B cell (primary cell): ENCODE measurements at regions not wholly inside any gene's neighbourhood (a gene's known extent, or its start where the extent isn't known, plus 50 kb on each side); places are given as distances from the start of the nearest gene placed in this dataset.

ENCODE experiments used
- ATAC-seq: fragments of 200-7000 bp; cut with Tn5 transposase; one replicate; pipeline ENCODE4 v1.10.0; 2021; ENCODE audit warnings: low read depth, mild to moderate bottlenecking, moderate number of reproducible peaks, moderate library complexity
- CTCF ChIA-PET: fragments of 350-600 bp; sonication (Branson Sonifier 250); formaldehyde crosslinking; loops from one replicate; lab custom pipeline; 2021; ENCODE audit warnings: antibody characterized with exemption, inconsistent platforms; lab: Charles Lee
- POLR2A ChIA-PET: fragments of 350-600 bp; sonication (Branson Sonifier 250); formaldehyde crosslinking; loops from one replicate; lab custom pipeline; 2021; ENCODE audit warnings: antibody characterized with exemption; lab: Charles Lee
- DNase-seq: peaks from one replicate; pipeline ENCODE4 v3.0.0; 2013
- H2AFZ ChIP-seq: 2 replicates; pipeline ENCODE4 v1.6.1; 2012; ENCODE audit warnings: mild to moderate bottlenecking, low read depth, low read length; ENCODE audit not compliant: insufficient read depth, poor library complexity, severe bottlenecking
- H3K27ac ChIP-seq, 2 donors: 1 replicate in 1 of 2; 2 replicates in 1 of 2; pipeline ENCODE4 v1.5.1; 2012 to 2013; ENCODE audit warnings: low read length in 2 of 2, mild to moderate bottlenecking in 2 of 2, moderate library complexity in 1 of 2
- H3K27me3 ChIP-seq, 4 experiments: fragments of 200-600 bp in 1 of 4; sonication (generic) in 1 of 4; replicated peaks in 1 of 4; 1 replicate in 2 of 4; 2 replicates in 2 of 4; pipeline versions ENCODE4 v1.6.1 to v1.7.0; 2013 to 2016; ENCODE audit warnings: low read length in 3 of 4, mild to moderate bottlenecking in 2 of 4, mixed read lengths in 1 of 4, moderate library complexity in 1 of 4; ENCODE audit not compliant: insufficient read depth in 4 of 4, control insufficient read depth in 3 of 4; ENCODE audit errors: control extremely low read depth in 1 of 4
- H3K36me3 ChIP-seq, 2 experiments: replicated peaks in 1 of 2; 1 replicate in 1 of 2; 2 replicates in 1 of 2; pipeline versions ENCODE4 v1.6.1 to v1.7.1; 2013; ENCODE audit warnings: low read length in 1 of 2; ENCODE audit not compliant: insufficient read depth in 2 of 2, control insufficient read depth in 1 of 2; ENCODE audit errors: control extremely low read depth in 1 of 2, extremely low read depth in 1 of 2
- H3K4me1 ChIP-seq, 2 donors: fragments of 200-600 bp in 1 of 2; sonication (generic) in 1 of 2; 1 replicate in 1 of 2; 2 replicates in 1 of 2; pipeline versions ENCODE4 v1.5.1 to v1.6.1; 2013 to 2017; ENCODE audit warnings: low read length in 2 of 2; ENCODE audit not compliant: control insufficient read depth in 2 of 2, insufficient read depth in 2 of 2
- H3K4me2 ChIP-seq: replicated peaks from 2 replicates; pipeline ENCODE3; 2012; ENCODE audit warnings: mild to moderate bottlenecking, low read depth, low read length; ENCODE audit not compliant: poor library complexity, severe bottlenecking
- H3K4me3 ChIP-seq, 5 experiments: fragments of 200-600 bp in 1 of 5; sonication (generic) in 1 of 5; 1 replicate in 3 of 5; 2 replicates in 2 of 5; pipeline versions ENCODE4 v1.5.1 to v1.7.0; 2011 to 2016; ENCODE audit warnings: low read length in 4 of 5, mild to moderate bottlenecking in 4 of 5, low read depth in 2 of 5, control low read depth in 1 of 5, moderate library complexity in 1 of 5; ENCODE audit not compliant: insufficient read depth in 1 of 5; ENCODE audit errors: control extremely low read depth in 1 of 5, extremely low read depth in 1 of 5
- H3K79me2 ChIP-seq: fragments of 200-600 bp; sonication (generic); one replicate; pipeline ENCODE4 v1.6.0; 2016; ENCODE audit warnings: low read length; ENCODE audit not compliant: control insufficient read depth, insufficient read depth
- H3K9ac ChIP-seq: fragments of 200-600 bp; sonication (generic); 2 replicates; pipeline ENCODE4 v1.6.1; 2017; ENCODE audit warnings: mild to moderate bottlenecking, low read length, moderate library complexity
- H3K9me3 ChIP-seq, 3 donors: one replicate each; pipeline versions ENCODE4 v1.6.1 to v1.7.1; 2013; ENCODE audit warnings: low read length in 2 of 3; ENCODE audit not compliant: control insufficient read depth in 2 of 3, insufficient read depth in 1 of 3; ENCODE audit errors: control extremely low read depth in 1 of 3
- H4K20me1 ChIP-seq: 2 replicates; pipeline ENCODE4 v1.6.0; 2012; ENCODE audit warnings: mild to moderate bottlenecking, low read length; ENCODE audit not compliant: insufficient read depth, control insufficient read depth, poor library complexity, severe bottlenecking
- H3K27ac Mint-ChIP-seq: one replicate; pipeline ENCODE4 v1.8.0; 2021; ENCODE audit warnings: mixed read lengths
- H3K27me3 Mint-ChIP-seq: one replicate; pipeline ENCODE4 v1.8.0; 2021; ENCODE audit warnings: mixed read lengths
- H3K4me1 Mint-ChIP-seq: one replicate; pipeline ENCODE4 v1.8.0; 2021; ENCODE audit warnings: mixed read lengths
- H3K4me3 Mint-ChIP-seq: one replicate; pipeline ENCODE4 v1.8.0; 2021; ENCODE audit warnings: mixed read lengths
- H3K9me3 Mint-ChIP-seq: one replicate; pipeline ENCODE4 v1.8.0; 2022; ENCODE audit warnings: mixed read lengths; ENCODE audit not compliant: insufficient read depth
- EZH2 ChIP-seq: IDR thresholded peaks from 2 replicates; pipeline ENCODE4 v1.6.1; 2012; ENCODE audit warnings: borderline replicate concordance, low read depth, mild to moderate bottlenecking, moderate library complexity, low read length; ENCODE audit not compliant: insufficient read depth, poor library complexity, severe bottlenecking
- WGBS: methylation state at CpG from one replicate; pipeline ENCODE4 v1.1.5; 2013; ENCODE audit warnings: missing lambda C conversion rate; ENCODE audit not compliant: insufficient coverage; 5-methylcytosine and 5-hydroxymethylcytosine counted together
- intact Hi-C: fragments of 100-400 bp; cut with micrococcal nuclease; formaldehyde crosslinking; loops from one replicate; pipeline ENCODE4 v1.10.0; 2022
- TF ChIP-seq, protein P1 (sequence below): fragments of 200-600 bp; IDR thresholded peaks from one replicate; pipeline ENCODE4 v1.8.0; 2022; ENCODE audit warnings: antibody characterized with exemption, mild to moderate bottlenecking

DNA sequence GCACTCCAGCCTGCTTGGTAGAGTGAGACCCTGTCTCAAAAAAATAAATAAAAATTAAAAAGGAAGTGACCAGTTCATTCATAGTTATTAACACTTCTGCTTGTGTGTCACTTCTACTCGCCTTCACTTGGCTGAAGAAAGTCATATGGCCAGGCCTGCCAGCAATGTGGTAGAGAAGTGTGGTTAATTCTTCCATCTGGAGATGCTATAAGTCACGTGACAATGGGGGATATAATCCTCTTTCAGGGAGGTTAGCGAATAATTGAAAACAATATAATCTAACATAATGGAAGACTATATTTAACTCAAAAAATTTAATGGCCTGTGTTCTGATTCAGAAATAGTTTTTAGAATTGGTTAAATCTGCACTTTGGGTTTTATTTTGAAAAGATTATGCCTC, 305.6 kb downstream of the DOCK8 start:
- Histone ChIP-seq H3K27me3 (no peaks in the 10 kb centered on the region), H2AFZ (no peak overlapping the region), H3K9ac (no peak overlapping the region), H3K4me3 (no peak overlapping the region), H3K36me3 (no peaks in the 10 kb centered on the region), H3K79me2 (no peaks in the 10 kb centered on the region), H3K9me3 (no peaks in the 10 kb centered on the region), H3K4me1 (no peaks in the 10 kb centered on the region), H3K4me2 (no peak overlapping the region), H4K20me1 (no peaks in the 10 kb centered on the region), H3K27ac (no peak overlapping the region)
- ChIA-PET POLR2A (no interaction called here), CTCF (no interaction called here)
- Mint-ChIP-seq H3K9me3 (no peaks in the 10 kb centered on the region), H3K4me3 (no peak overlapping the region), H3K27ac (no peak overlapping the region), H3K4me1 (no peaks in the 10 kb centered on the region), H3K27me3 (no peaks in the 10 kb centered on the region)
- intact Hi-C loops = no loop called here
- WGBS = 100% methylated on average over 1 of the region's 3 CpGs
- no peak for ATAC-seq
- no peak for DNase-seq
- TF ChIP-seq EZH2 = no peak
- TF ChIP-seq, protein P1, sequence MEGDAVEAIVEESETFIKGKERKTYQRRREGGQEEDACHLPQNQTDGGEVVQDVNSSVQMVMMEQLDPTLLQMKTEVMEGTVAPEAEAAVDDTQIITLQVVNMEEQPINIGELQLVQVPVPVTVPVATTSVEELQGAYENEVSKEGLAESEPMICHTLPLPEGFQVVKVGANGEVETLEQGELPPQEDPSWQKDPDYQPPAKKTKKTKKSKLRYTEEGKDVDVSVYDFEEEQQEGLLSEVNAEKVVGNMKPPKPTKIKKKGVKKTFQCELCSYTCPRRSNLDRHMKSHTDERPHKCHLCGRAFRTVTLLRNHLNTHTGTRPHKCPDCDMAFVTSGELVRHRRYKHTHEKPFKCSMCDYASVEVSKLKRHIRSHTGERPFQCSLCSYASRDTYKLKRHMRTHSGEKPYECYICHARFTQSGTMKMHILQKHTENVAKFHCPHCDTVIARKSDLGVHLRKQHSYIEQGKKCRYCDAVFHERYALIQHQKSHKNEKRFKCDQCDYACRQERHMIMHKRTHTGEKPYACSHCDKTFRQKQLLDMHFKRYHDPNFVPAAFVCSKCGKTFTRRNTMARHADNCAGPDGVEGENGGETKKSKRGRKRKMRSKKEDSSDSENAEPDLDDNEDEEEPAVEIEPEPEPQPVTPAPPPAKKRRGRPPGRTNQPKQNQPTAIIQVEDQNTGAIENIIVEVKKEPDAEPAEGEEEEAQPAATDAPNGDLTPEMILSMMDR = no peak

DNA sequence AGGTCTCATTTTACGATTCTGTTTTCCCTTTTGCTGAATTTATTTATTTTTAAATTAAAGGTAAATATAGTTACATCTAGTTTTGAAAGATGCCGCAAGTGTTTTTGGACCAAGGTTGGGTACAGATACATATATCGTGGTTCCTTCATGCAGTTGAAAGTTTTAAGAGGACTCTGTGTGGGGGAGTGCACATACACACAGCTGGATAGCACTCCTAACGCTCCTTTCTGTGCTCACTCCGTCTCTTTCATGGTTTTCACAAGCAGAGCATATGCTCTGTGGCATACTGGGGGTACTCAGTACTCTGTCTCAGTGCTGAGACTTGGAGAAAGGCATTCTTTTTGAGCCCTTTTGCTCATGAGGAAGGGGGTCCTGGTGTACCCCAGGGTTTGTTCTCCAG, 307.5 kb downstream of the DOCK8 start:
- no peak for ATAC-seq
- no peaks in the 10 kb centered on the region for H3K9me3 ChIP-seq
- no peak for TF ChIP-seq EZH2
- TF ChIP-seq, protein P1 = no peak
- POLR2A ChIA-PET = no interaction called here
- no peak overlapping the region for H3K4me2 ChIP-seq
- CTCF ChIA-PET = no interaction called here
- no peak overlapping the region for H3K9ac ChIP-seq
- no peaks in the 10 kb centered on the region for H4K20me1 ChIP-seq
- H3K27ac ChIP-seq = no peak overlapping the region
- H3K27me3 ChIP-seq = no peaks in the 10 kb centered on the region
- Mint-ChIP-seq H3K27me3 (no peaks in the 10 kb centered on the region), H3K27ac (no peak overlapping the region), H3K4me1 (peaks cover 2% of the 10 kb centered on the region), H3K4me3 (no peak overlapping the region), H3K9me3 (no peaks in the 10 kb centered on the region)
- no peak overlapping the region for H2AFZ ChIP-seq
- H3K79me2 ChIP-seq = no peaks in the 10 kb centered on the region
- no peaks in the 10 kb centered on the region for H3K4me1 ChIP-seq
- H3K4me3 ChIP-seq = no peak overlapping the region
- WGBS = 96% methylated on average over 3 of the region's 5 CpGs
- no peaks in the 10 kb centered on the region for H3K36me3 ChIP-seq
- intact Hi-C loops = no loop called here
- DNase-seq = no peak
